Adrenal gland (tissue), 9 donors: ENCODE measurements at regions not wholly inside any gene's neighbourhood (a gene's known extent, or its start where the extent isn't known, plus 50 kb on each side); places are given as distances from the start of the nearest gene placed in this dataset.
"Not testable (repeated sequence)": the region's sequence is repeated elsewhere in the genome, so short reads cannot be mapped to it uniquely, and the experiment has no call there.

Experiments
- DNase-seq, 7 donors: peaks; one replicate each; pipeline ENCODE4 v3.0.0-alpha.2; 2019 to 2020
- H3K27ac ChIP-seq, 5 donors: fragments of 200-600 bp; sonication (generic) in 4 of 5; 1 replicate in 3 of 5; 2 replicates in 2 of 5; pipeline versions ENCODE4 v1.5.1 to v1.8.0; 2016 to 2020; ENCODE audit warnings: mild to moderate bottlenecking in 1 of 5
- H3K27me3 ChIP-seq: fragments of 200-600 bp; 2 replicates; pipeline ENCODE4 v1.8.0; 2021
- H3K36me3 ChIP-seq, 2 donors: fragments of 200-600 bp; replicated peaks in 1 of 2; 1 replicate in 1 of 2; 2 replicates in 1 of 2; pipeline versions ENCODE4 v1.5.1 to v1.8.0; 2018 to 2022
- H3K4me1 ChIP-seq, 2 donors: fragments of 200-600 bp; replicated peaks in 1 of 2; 1 replicate in 1 of 2; 2 replicates in 1 of 2; pipeline versions ENCODE4 v1.5.1 to v1.8.0; 2018 to 2021
- H3K4me3 ChIP-seq, 4 donors: fragments of 200-600 bp; sonication (generic) in 3 of 4; one replicate each; pipeline ENCODE4 v1.5.1; 2016 to 2018
- H3K9me3 ChIP-seq, 3 donors: fragments of 200-600 bp; sonication (generic) in 1 of 3; replicated peaks in 1 of 3; 1 replicate in 2 of 3; 2 replicates in 1 of 3; pipeline versions ENCODE4 v1.5.1 to v1.8.0; 2016 to 2021
- POLR2A ChIP-seq, 2 donors: fragments of 450-650 bp; IDR thresholded peaks; one replicate each; pipeline ENCODE4 v1.6.1; 2017; ENCODE audit warnings: antibody characterized with exemption in 2 of 2, mild to moderate bottlenecking in 2 of 2, moderate library complexity in 1 of 2
- WGBS, 4 donors: extraction: QIAGEN DNeasy Blood & Tissue Kit in 2 of 4; methylation state at CpG; one replicate each; pipeline versions ENCODE4 v1.1.5 to v1.1.7; 2013 to 2017; 5-methylcytosine and 5-hydroxymethylcytosine counted together
- intact Hi-C, 2 donors: fragments of 100-400 bp; cut with DNase I; formaldehyde crosslinking; loops; one replicate each; pipeline versions ENCODE4 v1.14.1 to v1.15.0; 2022 to 2023
- TF ChIP-seq, protein P1 (sequence below), 6 experiments: fragments of 450-650 bp in 4 of 6; fragments of 200-600 bp in 2 of 6; sonication (generic) in 1 of 6; IDR thresholded peaks; 1 replicate in 5 of 6; 2 replicates in 1 of 6; pipeline versions ENCODE4 v1.5.1 to v1.8.0; 2016 to 2021; ENCODE audit warnings: antibody characterized with exemption in 6 of 6, mild to moderate bottlenecking in 2 of 6, moderate library complexity in 1 of 6
- donor health status: healthy with polysubstance abuse.
- donor health status: Bipolar disorder and iron deficiency.
- donor health status: DM: yes; HTN: yes; CAD: no.
- donor health status: DM: no; HTN: no; CAD: no.
- donor health status: DM: no; HTN: no; CAD: no.

DNA sequence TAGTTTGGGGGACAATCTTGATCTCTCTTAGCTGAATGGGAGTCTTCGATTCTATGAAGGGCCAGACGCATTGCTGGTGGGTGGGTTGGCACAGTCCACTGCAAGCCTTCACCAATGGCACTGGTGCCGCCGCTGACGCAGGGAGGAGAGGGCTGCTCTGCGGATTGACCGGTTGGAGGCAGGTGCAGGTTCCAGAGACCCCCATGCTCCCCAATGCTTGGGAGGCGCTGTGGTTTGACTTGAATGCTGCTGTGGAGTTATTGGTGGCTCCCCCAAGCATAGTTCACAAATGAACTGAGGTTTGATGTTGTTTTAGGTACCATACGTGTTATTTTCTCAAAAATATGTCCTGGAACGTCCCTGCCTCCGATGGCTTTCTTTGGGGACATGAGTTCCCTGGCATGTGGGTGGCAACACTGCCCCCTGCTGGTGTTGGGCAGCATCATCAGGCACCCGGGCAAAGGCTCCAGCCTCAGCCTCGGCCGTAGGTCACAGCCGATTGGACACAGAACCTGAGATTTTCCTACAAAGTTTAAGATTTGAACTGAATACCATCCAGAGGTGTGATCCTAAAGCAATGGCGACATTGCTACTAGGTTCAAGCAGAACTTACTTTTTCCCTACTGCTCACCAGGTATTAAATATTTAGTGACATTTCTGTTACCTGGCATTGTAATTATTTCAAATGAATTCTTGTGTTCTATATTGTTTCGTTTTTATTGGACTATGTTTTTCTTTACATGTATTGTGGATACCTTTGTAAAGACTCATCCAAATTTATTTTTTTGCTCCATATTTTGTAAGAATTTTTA lies 95.5 kb downstream of the ANKRD10 start:
- Histone ChIP-seq H3K9me3 (no peaks in the 10 kb centered on the region), H3K27ac (no peak overlapping the region), H3K4me3 (no peak overlapping the region), H3K4me1 (peaks cover 0 to 7% of the 10 kb centered on the region in 2 donors), H3K27me3 (no peaks in the 10 kb centered on the region), H3K36me3 (no peaks in the 10 kb centered on the region)
- TF ChIP-seq, protein P1, sequence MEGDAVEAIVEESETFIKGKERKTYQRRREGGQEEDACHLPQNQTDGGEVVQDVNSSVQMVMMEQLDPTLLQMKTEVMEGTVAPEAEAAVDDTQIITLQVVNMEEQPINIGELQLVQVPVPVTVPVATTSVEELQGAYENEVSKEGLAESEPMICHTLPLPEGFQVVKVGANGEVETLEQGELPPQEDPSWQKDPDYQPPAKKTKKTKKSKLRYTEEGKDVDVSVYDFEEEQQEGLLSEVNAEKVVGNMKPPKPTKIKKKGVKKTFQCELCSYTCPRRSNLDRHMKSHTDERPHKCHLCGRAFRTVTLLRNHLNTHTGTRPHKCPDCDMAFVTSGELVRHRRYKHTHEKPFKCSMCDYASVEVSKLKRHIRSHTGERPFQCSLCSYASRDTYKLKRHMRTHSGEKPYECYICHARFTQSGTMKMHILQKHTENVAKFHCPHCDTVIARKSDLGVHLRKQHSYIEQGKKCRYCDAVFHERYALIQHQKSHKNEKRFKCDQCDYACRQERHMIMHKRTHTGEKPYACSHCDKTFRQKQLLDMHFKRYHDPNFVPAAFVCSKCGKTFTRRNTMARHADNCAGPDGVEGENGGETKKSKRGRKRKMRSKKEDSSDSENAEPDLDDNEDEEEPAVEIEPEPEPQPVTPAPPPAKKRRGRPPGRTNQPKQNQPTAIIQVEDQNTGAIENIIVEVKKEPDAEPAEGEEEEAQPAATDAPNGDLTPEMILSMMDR (IDR thresholded peaks at IDR 0.05), result peak; percentile 92 to 99 (median 96)
- TF ChIP-seq POLR2A (IDR thresholded peaks at IDR 0.05), result no peak
- peak; percentile 69 to 91 (median 83) for DNase-seq
- WGBS, 4 donors, result 29 to 33% (median 32%) methylated on average over 13 to 17 of the region's 17 CpGs
- intact Hi-C loops, result loop anchor here (5.0 to 10.0 kb wide), 5 partner anchors 95 to 225 kb away; partner anchors contain the start of gene ING1 (in 1 of the 2)

DNA sequence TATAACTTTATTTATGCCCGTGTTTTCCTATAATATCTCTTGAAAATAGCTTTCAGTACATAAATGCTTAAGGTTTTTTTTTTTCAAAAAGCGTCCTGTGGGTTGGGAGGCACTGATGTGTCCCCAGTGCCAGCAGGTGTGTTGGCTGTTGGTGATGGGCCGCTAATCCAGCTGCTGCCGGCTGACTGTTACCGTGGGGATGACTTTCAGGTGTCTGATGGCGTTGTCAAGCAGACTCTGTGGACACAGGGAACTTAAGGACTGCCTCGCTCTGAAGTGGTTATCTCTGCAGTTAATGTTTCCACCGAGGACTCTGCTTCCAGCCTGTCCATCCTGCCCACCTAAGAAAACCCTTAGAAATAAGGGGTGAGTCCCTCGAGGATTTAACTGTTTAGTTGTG lies 94.5 kb downstream of the ANKRD10 start:
- Histone ChIP-seq H3K4me3 (no peak overlapping the region), H3K27ac (no peak overlapping the region), H3K4me1 (peaks cover 0 to 7% of the 10 kb centered on the region in 2 donors), H3K36me3 (no peaks in the 10 kb centered on the region), H3K9me3 (no peaks in the 10 kb centered on the region), H3K27me3 (no peaks in the 10 kb centered on the region)
- intact Hi-C loops, result loop anchor here in 1 of 2 donors (10.0 kb wide), 2 partner anchors 106 to 226 kb away; partner anchors contain the start of gene ING1
- no peak for TF ChIP-seq POLR2A (IDR thresholded peaks at IDR 0.05)
- TF ChIP-seq, protein P1 (IDR thresholded peaks at IDR 0.05), result no peak
- DNase-seq, result no peak
- 68 to 71% (median 69%) methylated on average over 7 to 9 of the region's 9 CpGs for WGBS, 4 donors

DNA sequence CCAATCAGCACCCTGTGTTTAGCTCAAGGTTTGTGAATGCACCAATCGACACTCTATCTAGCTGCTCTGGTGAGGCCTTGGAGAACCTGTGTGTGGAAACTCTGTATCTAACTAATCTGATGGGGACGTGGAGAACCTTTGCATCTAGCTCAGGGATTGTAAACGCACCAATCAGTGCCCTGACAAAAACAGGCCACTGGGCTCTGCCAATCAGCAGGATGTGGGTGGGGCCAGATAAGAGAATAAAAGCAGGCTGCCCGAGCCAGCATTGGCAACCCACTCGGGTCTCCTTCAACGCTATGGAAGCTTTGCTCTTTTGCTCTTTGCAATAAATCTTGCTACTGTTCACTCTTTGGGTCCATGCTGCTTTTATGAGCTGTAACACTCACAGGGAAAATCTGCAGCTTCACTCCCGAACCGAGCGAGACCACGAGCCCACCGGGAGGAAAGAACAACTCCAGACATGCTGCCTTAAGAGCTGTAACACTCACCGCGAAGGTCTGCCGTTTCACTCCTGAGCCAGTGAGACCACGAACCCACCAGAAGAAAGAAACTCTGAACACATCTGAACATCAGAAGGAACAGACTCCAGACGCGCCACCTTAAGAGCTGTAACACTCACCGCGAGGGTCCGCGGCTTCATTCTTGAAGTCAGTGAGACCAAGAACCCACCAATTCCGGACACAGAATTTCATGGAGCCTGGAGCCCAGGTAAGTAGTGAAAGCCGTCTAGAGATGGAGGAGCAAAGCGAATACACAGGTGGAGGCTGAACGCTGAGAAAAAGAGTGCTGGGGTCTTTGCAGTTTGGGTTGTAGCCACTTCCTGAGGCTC lies 92.8 kb downstream of the ANKRD10 start:
- intact Hi-C loops, result loop anchor here in 1 of 2 donors (10.0 kb wide), 2 partner anchors 107 to 227 kb away; partner anchors contain the start of gene ING1
- H3K36me3 ChIP-seq, H3K4me1 ChIP-seq, H3K27me3 ChIP-seq, H3K4me3 ChIP-seq, H3K27ac ChIP-seq, H3K9me3 ChIP-seq, DNase-seq: not testable (repeated sequence)
- WGBS, 4 donors, result 87 to 90% (median 88%) methylated on average over 24 to 25 of the region's 25 CpGs

DNA sequence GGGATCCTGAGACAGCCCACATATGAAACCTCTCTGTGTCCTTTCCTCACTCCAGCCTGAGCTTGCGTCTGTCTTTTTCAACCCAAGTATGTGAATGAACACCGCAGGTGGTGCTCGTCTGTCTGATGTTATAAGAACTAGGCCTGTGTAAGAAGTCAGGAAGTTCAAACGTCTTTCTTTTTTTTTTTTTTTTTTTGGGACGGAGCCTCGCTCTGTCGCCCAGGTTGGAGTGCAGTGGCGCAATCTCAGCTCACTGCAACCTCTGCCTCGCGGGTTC lies 92.3 kb downstream of the ANKRD10 start:
- no peak overlapping the region for H3K4me3 ChIP-seq
- intact Hi-C loops, result loop anchor here in 1 of 2 donors (10.0 kb wide), 2 partner anchors 108 to 228 kb away; partner anchors contain the start of gene ING1

More for the DNA sequence above, 92.3 kb downstream of the ANKRD10 start:
- DNase-seq, result no peak
- H3K4me1 ChIP-seq, result peaks cover 0 to 7% of the 10 kb centered on the region in 2 donors
- H3K36me3 ChIP-seq, result no peaks in the 10 kb centered on the region
- H3K27ac ChIP-seq, result no peak overlapping the region
- 82 to 94% (median 87%) methylated on average over 10 of the region's 10 CpGs for WGBS, 4 donors
- TF ChIP-seq, protein P1 (IDR thresholded peaks at IDR 0.05), result no peak
- TF ChIP-seq POLR2A (IDR thresholded peaks at IDR 0.05), result no peak
- no peaks in the 10 kb centered on the region for H3K9me3 ChIP-seq
- H3K27me3 ChIP-seq, result no peaks in the 10 kb centered on the region
